NCI-H226 (cell line): ENCODE measurements at regions not wholly inside any gene's neighbourhood (a gene's known extent, or its start where the extent isn't known, plus 50 kb on each side); places are given as distances from the start of the nearest gene placed in this dataset.
"Not testable (repeated sequence)": the region's sequence is repeated elsewhere in the genome, so short reads cannot be mapped to it uniquely, and the experiment has no call there.

Source experiments
- DNase-seq: peaks from one replicate; pipeline ENCODE4 v3.0.0-alpha.2; 2015

- no peak for DNase-seq
Observed at GRCh38 chr3:22334996-22335395, 584.0 kb upstream of the ZNF385D start.

GRCh38 chr3:22349215-22349851, 598.3 kb upstream of the ZNF385D start:
- DNase-seq = no peak

- peak; percentile 56 for DNase-seq
Observed at GRCh38 chr3:22351806-22352205, 600.8 kb upstream of the ZNF385D start.

GRCh38 chr3:22353126-22353525, 602.1 kb upstream of the ZNF385D start:
- DNase-seq = no peak

- no peak for DNase-seq
Observed at GRCh38 chr3:22358334-22358733, 607.3 kb upstream of the ZNF385D start.

- DNase-seq = no peak
Observed at GRCh38 chr3:22360164-22360563, 609.2 kb upstream of the ZNF385D start.

GRCh38 chr3:22360970-22361369, 610.0 kb upstream of the ZNF385D start:
- peak; percentile 16 for DNase-seq

- peak; percentile 21 for DNase-seq
Observed at GRCh38 chr3:22361521-22361920, 610.5 kb upstream of the ZNF385D start.

- DNase-seq = no peak
Observed at GRCh38 chr3:22364851-22365250, 613.8 kb upstream of the ZNF385D start.

- DNase-seq = no peak
Observed at GRCh38 chr3:22366781-22367180, 615.8 kb upstream of the ZNF385D start.

- DNase-seq = no peak
Observed at GRCh38 chr3:22371036-22371435, 620.0 kb upstream of the ZNF385D start.

GRCh38 chr3:22371607-22372291, 620.7 kb upstream of the ZNF385D start:
- no peak for DNase-seq

- DNase-seq = no peak
Observed at GRCh38 chr3:22372292-22373062, 621.5 kb upstream of the ZNF385D start.

- DNase-seq = no peak
Observed at GRCh38 chr3:22373182-22373581, 622.2 kb upstream of the ZNF385D start.

GRCh38 chr3:22373827-22374226, 622.8 kb upstream of the ZNF385D start:
- DNase-seq = no peak

- DNase-seq = peak; percentile 89
Observed at GRCh38 chr3:22377421-22377820, 626.4 kb upstream of the ZNF385D start.

GRCh38 chr3:22378869-22379268, 627.9 kb upstream of the ZNF385D start:
- DNase-seq = no peak

GRCh38 chr3:22380253-22380652, 629.2 kb upstream of the ZNF385D start:
- no peak for DNase-seq

- not testable (repeated sequence) for DNase-seq
Observed at GRCh38 chr3:22381564-22381963, 630.6 kb upstream of the ZNF385D start.

GRCh38 chr3:22383285-22383684, 632.3 kb upstream of the ZNF385D start:
- no peak for DNase-seq

GRCh38 chr3:22386107-22386506, 635.1 kb upstream of the ZNF385D start:
- no peak for DNase-seq

GRCh38 chr3:22392286-22392685, 641.3 kb upstream of the ZNF385D start:
- no peak for DNase-seq

GRCh38 chr3:22392859-22393258, 641.8 kb upstream of the ZNF385D start:
- DNase-seq = no peak

GRCh38 chr3:22399566-22399965, 648.6 kb upstream of the ZNF385D start:
- no peak for DNase-seq
